A673 (cell line): ENCODE measurements at regions not wholly inside any gene's neighbourhood (a gene's known extent, or its start where the extent isn't known, plus 50 kb on each side); places are given as distances from the start of the nearest gene placed in this dataset.

Experiments used
- EZH2 ChIP-seq: fragments of 200-600 bp; sonication (generic); IDR thresholded peaks from 2 replicates; pipeline ENCODE4 v1.6.1; 2017; ENCODE audit warnings: borderline replicate concordance, low read depth, mild to moderate bottlenecking, mixed read lengths, antibody characterized with exemption, low read length; ENCODE audit not compliant: poor library complexity, severe bottlenecking
- TF ChIP-seq, protein P1 (sequence below): fragments of 300-800, 200-600 bp; sonication (generic); conservative IDR thresholded peaks from 2 replicates; pipeline ENCODE4 v1.5.1; 2017; ENCODE audit warnings: low read depth, mild to moderate bottlenecking, antibody characterized with exemption, low read length, moderate library complexity, mixed read lengths

- TF ChIP-seq, protein P1, sequence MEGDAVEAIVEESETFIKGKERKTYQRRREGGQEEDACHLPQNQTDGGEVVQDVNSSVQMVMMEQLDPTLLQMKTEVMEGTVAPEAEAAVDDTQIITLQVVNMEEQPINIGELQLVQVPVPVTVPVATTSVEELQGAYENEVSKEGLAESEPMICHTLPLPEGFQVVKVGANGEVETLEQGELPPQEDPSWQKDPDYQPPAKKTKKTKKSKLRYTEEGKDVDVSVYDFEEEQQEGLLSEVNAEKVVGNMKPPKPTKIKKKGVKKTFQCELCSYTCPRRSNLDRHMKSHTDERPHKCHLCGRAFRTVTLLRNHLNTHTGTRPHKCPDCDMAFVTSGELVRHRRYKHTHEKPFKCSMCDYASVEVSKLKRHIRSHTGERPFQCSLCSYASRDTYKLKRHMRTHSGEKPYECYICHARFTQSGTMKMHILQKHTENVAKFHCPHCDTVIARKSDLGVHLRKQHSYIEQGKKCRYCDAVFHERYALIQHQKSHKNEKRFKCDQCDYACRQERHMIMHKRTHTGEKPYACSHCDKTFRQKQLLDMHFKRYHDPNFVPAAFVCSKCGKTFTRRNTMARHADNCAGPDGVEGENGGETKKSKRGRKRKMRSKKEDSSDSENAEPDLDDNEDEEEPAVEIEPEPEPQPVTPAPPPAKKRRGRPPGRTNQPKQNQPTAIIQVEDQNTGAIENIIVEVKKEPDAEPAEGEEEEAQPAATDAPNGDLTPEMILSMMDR = no peak
- TF ChIP-seq EZH2 = no peak
Observed at GRCh38 chr10:121002586-121003205, 151.5 kb downstream of the WDR11 start.
